ENCODE measurements at regions not wholly inside any gene's neighbourhood (a gene's known extent, or its start where the extent isn't known, plus 50 kb on each side); places are given as distances from the start of the nearest gene placed in this dataset.
"Not testable (repeated sequence)": the region's sequence is repeated elsewhere in the genome, so short reads cannot be mapped to it uniquely, and the experiment has no call there.

DNA sequence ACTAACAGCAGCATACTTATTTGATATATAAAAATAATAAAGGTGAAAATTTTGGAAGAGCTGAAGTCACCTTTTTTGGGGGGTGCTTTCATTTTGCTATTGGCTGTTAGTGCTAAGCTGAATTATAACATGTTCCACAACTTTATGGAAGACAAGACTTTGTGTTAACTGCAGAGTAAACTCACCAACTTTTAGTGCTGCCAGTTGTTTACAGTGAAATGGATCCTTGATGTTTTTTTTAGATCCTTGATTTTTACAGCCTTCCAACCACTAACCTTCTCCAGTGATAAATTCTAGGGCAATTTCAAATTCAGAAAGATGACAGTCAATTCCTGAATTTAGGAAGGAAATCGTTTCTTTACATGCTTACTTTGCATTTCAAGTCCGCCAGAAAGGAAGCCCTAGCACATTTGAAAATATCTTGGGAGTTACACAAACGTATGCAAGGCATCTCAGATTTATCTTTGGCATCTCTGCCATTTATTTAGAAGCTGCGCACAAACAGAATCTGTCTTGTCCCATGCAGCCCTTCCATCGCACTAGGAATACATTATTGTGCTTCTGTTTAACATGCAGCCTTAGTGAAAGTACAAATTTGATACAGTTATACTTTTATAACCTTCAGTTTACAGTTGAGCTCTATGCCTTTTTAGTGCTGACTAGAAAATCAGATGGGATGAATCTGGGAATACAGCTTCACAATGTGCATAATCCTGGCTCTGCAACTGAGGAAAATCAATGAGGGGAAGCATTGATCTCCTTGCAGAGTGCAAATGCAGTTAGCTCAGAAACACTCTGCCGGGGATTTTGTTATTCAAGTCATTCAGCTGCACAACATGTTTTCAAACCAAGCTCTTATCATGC, 142.4 kb upstream of the ZNF608 start:
- TF ChIP-seq EP300 (IDR thresholded peaks at IDR 0.05) (no peak), POLR2A (IDR thresholded peaks at IDR 0.05) (no peak)
- TF ChIP-seq, protein P1, sequence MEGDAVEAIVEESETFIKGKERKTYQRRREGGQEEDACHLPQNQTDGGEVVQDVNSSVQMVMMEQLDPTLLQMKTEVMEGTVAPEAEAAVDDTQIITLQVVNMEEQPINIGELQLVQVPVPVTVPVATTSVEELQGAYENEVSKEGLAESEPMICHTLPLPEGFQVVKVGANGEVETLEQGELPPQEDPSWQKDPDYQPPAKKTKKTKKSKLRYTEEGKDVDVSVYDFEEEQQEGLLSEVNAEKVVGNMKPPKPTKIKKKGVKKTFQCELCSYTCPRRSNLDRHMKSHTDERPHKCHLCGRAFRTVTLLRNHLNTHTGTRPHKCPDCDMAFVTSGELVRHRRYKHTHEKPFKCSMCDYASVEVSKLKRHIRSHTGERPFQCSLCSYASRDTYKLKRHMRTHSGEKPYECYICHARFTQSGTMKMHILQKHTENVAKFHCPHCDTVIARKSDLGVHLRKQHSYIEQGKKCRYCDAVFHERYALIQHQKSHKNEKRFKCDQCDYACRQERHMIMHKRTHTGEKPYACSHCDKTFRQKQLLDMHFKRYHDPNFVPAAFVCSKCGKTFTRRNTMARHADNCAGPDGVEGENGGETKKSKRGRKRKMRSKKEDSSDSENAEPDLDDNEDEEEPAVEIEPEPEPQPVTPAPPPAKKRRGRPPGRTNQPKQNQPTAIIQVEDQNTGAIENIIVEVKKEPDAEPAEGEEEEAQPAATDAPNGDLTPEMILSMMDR (IDR thresholded peaks at IDR 0.05): no peak
- Histone ChIP-seq H3K27me3 (no peaks in the 10 kb centered on the region), H3K36me3 (no peaks in the 10 kb centered on the region), H3K4me1 (peaks cover 0 to 9% (median 0%) of the 10 kb centered on the region in 4 donors), H3K9me3 (no peaks in the 10 kb centered on the region), H3K27ac (peak overlapping the region in 3 of 4 donors; percentile 8 to 60 (median 12)), H3K4me3 (no peak overlapping the region)
- no peak for DNase-seq (ENCODE audit: low spot score in 2 of 2)
- WGBS, 2 donors: 37 to 43% methylated on average over 6 of the region's 6 CpGs

DNA sequence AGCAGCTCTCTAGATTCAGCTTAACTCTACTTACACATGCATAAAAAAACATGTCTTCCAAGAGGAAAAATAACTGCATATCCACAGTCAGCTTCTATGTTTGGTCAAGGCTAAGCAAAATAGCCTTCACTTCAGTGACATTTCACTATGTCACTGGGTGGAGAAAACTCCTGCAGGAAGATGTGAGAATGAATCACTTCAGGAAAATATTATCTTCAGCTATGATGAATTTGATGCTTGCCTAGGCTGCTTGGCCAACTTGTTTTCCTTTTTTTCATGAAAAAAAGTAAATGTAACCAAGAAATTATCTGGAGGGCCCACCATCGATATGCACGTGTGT, 143.0 kb upstream of the ZNF608 start:
- Histone ChIP-seq H3K27me3 (no peaks in the 10 kb centered on the region), H3K27ac (peak overlapping the region in 1 of 4 donors; percentile 60), H3K4me3 (no peak overlapping the region), H3K36me3 (no peaks in the 10 kb centered on the region), H3K4me1 (peaks cover 0 to 9% (median 0%) of the 10 kb centered on the region in 4 donors), H3K9me3 (no peaks in the 10 kb centered on the region)
- TF ChIP-seq, protein P1 (IDR thresholded peaks at IDR 0.05): no peak
- TF ChIP-seq POLR2A (IDR thresholded peaks at IDR 0.05): no peak
- no peak for TF ChIP-seq EP300 (IDR thresholded peaks at IDR 0.05)
- no peak for DNase-seq (ENCODE audit: low spot score in 2 of 2)
- WGBS, 2 donors: 62 to 84% methylated on average over 2 of the region's 2 CpGs

DNA sequence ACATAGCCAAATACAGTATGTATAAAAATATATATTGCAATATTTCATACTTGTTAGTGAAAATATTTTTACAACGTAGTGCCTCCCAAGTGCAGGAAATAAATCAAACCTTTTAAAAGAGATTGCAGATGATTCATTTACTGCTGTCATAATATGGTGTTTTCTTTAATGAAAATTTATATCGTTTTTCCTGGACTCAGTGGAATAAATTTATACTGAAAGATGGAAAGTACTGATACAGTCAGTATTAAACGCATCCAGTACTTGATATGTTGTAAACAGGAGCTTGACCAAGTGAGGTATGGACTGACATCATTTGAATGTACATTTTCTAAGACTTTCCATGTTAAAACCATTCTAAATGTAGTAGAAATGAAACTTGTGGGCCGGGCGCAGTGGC, 143.4 kb upstream of the ZNF608 start:
- H3K27ac ChIP-seq: no peak overlapping the region
- no peak overlapping the region for H3K4me3 ChIP-seq
- no peaks in the 10 kb centered on the region for H3K9me3 ChIP-seq
- DNase-seq (ENCODE audit: low spot score in 2 of 2): no peak
- no peaks in the 10 kb centered on the region for H3K36me3 ChIP-seq
- WGBS, 2 donors: 79 to 86% methylated on average over 5 of the region's 5 CpGs
- TF ChIP-seq EP300 (IDR thresholded peaks at IDR 0.05) (no peak), POLR2A (IDR thresholded peaks at IDR 0.05) (no peak)
- TF ChIP-seq, protein P1 (IDR thresholded peaks at IDR 0.05): no peak
- H3K4me1 ChIP-seq: peaks cover 0 to 9% (median 0%) of the 10 kb centered on the region in 4 donors
- H3K27me3 ChIP-seq: no peaks in the 10 kb centered on the region

DNA sequence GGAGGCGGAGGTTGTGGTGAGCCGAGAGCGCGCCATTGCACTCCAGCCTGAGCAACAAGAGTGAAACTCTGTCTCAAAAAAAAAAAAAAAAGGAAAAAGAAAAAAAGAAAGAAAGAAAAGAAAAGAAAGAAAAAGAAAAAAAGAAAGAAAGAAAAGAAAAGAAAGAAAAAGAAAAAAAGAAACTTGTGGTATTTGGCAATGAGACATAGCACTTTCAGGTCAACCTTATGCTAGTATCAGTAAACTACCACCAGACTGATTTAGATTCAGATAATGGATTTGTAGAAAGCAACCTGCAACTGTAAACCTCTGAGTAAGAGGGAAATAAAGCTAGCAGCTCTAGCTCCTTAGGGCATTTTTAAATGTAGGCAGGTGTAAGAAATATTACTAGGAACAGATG, 144.0 kb upstream of the ZNF608 start:
- not testable (repeated sequence) for H3K4me3 ChIP-seq, H3K36me3 ChIP-seq
- WGBS, 2 donors: 97 to 100% methylated on average over 4 of the region's 4 CpGs

DNA sequence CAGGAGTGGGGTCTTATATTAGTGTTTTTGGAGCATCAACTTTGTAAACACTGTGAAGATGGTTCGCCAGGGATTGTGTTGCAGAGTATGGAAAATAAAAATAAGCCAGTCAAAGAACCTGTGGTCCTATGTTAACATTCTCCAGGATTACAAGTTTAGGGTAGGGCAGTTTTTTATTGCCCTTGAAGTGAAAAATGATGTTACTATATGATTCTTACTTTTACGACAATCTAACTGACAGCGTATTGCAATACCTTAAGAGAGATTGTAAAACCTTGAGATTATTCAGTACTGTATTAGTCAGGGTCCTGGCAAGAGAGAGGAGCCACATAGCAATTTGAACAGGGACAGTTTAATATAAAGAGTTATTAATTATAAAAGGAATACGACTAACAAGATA, 144.7 kb upstream of the ZNF608 start:
- Histone ChIP-seq H3K4me1 (peaks cover 0 to 9% (median 0%) of the 10 kb centered on the region in 4 donors), H3K27ac (no peak overlapping the region), H3K27me3 (no peaks in the 10 kb centered on the region), H3K9me3 (no peaks in the 10 kb centered on the region), H3K36me3 (no peaks in the 10 kb centered on the region), H3K4me3 (no peak overlapping the region)
- TF ChIP-seq EP300 (IDR thresholded peaks at IDR 0.05) (no peak), POLR2A (IDR thresholded peaks at IDR 0.05) (no peak)
- TF ChIP-seq, protein P1 (IDR thresholded peaks at IDR 0.05): no peak
- no peak for DNase-seq (ENCODE audit: low spot score in 2 of 2)
- WGBS, 2 donors: 95% methylated on average over 4 of the region's 4 CpGs

More for the DNA sequence above, 144.0 kb upstream of the ZNF608 start:
- H3K9me3 ChIP-seq; H3K4me1 ChIP-seq; H3K27ac ChIP-seq; H3K27me3 ChIP-seq; DNase-seq (ENCODE audit: low spot score in 2 of 2): not testable (repeated sequence)

Measured in tibial nerve (tissue), 4 donors.